ENCODE measurements at regions not wholly inside any gene's neighbourhood (a gene's known extent, or its start where the extent isn't known, plus 50 kb on each side); places are given as distances from the start of the nearest gene placed in this dataset.

- Histone ChIP-seq H3K36me3 (no peaks in the 10 kb centered on the region), H3K4me1 (no peaks in the 10 kb centered on the region), H3K27ac (no peak overlapping the region), H3K27me3 (no peaks in the 10 kb centered on the region), H3K4me3 (no peak overlapping the region), H3K9me3 (no peaks in the 10 kb centered on the region)
- TF ChIP-seq POLR2AphosphoS5 (IDR thresholded peaks at IDR 0.05) (no peak), EP300 (IDR thresholded peaks at IDR 0.05) (no peak), CTCF (IDR thresholded peaks at IDR 0.05) (no peak), POLR2A (IDR thresholded peaks at IDR 0.05) (no peak)
- ATAC-seq (ENCODE audit: low FRiP score in 2 of 2) (no peak), DNase-seq (no peak)
- WGBS, 2 donors: 47 to 55% methylated on average over 4 of the region's 4 CpGs
These were observed 433.9 kb downstream of the DNAH5 start for GRCh38 chr5:13510616-13511015.

- TF ChIP-seq CTCF (IDR thresholded peaks at IDR 0.05) (no peak), EP300 (IDR thresholded peaks at IDR 0.05) (no peak), POLR2A (IDR thresholded peaks at IDR 0.05) (no peak), POLR2AphosphoS5 (IDR thresholded peaks at IDR 0.05) (no peak)
- H3K4me3 ChIP-seq: no peak overlapping the region
- whole genome bisulfite sequencing, 2 donors: 67 to 70% methylated on average over 2 of the region's 2 CpGs
- H3K27ac ChIP-seq: no peak overlapping the region
- H3K27me3 ChIP-seq: no peaks in the 10 kb centered on the region
- H3K9me3 ChIP-seq: no peaks in the 10 kb centered on the region
- H3K36me3 ChIP-seq: no peaks in the 10 kb centered on the region
- DNase-seq (no peak), ATAC-seq (ENCODE audit: low FRiP score in 2 of 2) (no peak)
- H3K4me1 ChIP-seq: no peaks in the 10 kb centered on the region
These were observed 435.9 kb downstream of the DNAH5 start for GRCh38 chr5:13508559-13508958.

GRCh38 chr5:13505326-13505725, 439.2 kb downstream of the DNAH5 start:
- DNase-seq (no peak), ATAC-seq (ENCODE audit: low FRiP score in 2 of 2) (no peak)
- Histone ChIP-seq H3K27ac (no peak overlapping the region), H3K36me3 (no peaks in the 10 kb centered on the region), H3K4me1 (no peaks in the 10 kb centered on the region), H3K9me3 (no peaks in the 10 kb centered on the region), H3K4me3 (no peak overlapping the region), H3K27me3 (no peaks in the 10 kb centered on the region)
- WGBS, 2 donors: 96 to 100% methylated on average over 1 of the region's 1 CpG
- TF ChIP-seq EP300 (IDR thresholded peaks at IDR 0.05) (no peak), POLR2A (IDR thresholded peaks at IDR 0.05) (no peak), CTCF (IDR thresholded peaks at IDR 0.05) (no peak), POLR2AphosphoS5 (IDR thresholded peaks at IDR 0.05) (no peak)

GRCh38 chr5:13503017-13503416, 441.5 kb downstream of the DNAH5 start:
- Histone ChIP-seq H3K4me1 (no peaks in the 10 kb centered on the region), H3K4me3 (no peak overlapping the region), H3K27me3 (no peaks in the 10 kb centered on the region), H3K36me3 (no peaks in the 10 kb centered on the region), H3K9me3 (no peaks in the 10 kb centered on the region), H3K27ac (no peak overlapping the region)
- 66 to 76% methylated on average over 2 of the region's 2 CpGs for WGBS, 2 donors
- TF ChIP-seq CTCF (IDR thresholded peaks at IDR 0.05): no peak
- no peak for TF ChIP-seq EP300 (IDR thresholded peaks at IDR 0.05)
- TF ChIP-seq POLR2A (IDR thresholded peaks at IDR 0.05): no peak
- TF ChIP-seq POLR2AphosphoS5 (IDR thresholded peaks at IDR 0.05): no peak
- DNase-seq (no peak), ATAC-seq (ENCODE audit: low FRiP score in 2 of 2) (no peak)

GRCh38 chr5:13501176-13501575, 443.3 kb downstream of the DNAH5 start:
- no peak overlapping the region for H3K4me3 ChIP-seq
- no peaks in the 10 kb centered on the region for H3K9me3 ChIP-seq
- 72 to 83% methylated on average over 3 of the region's 3 CpGs for WGBS, 2 donors
- ATAC-seq (ENCODE audit: low FRiP score in 2 of 2) (no peak), DNase-seq (no peak)
- no peaks in the 10 kb centered on the region for H3K27me3 ChIP-seq
- H3K27ac ChIP-seq: no peak overlapping the region
- TF ChIP-seq CTCF (IDR thresholded peaks at IDR 0.05) (no peak), EP300 (IDR thresholded peaks at IDR 0.05) (no peak), POLR2A (IDR thresholded peaks at IDR 0.05) (no peak), POLR2AphosphoS5 (IDR thresholded peaks at IDR 0.05) (no peak)
- no peaks in the 10 kb centered on the region for H3K4me1 ChIP-seq
- H3K36me3 ChIP-seq: no peaks in the 10 kb centered on the region

Measured in upper lobe of left lung (tissue), 6 donors.